ENCODE measurements at regions not wholly inside any gene's neighbourhood (a gene's known extent, or its start where the extent isn't known, plus 50 kb on each side); places are given as distances from the start of the nearest gene placed in this dataset.

GRCh38 chr18:41548521-41549260 is 406.3 kb upstream of the PIK3C3 start:
- TF ChIP-seq FOXM1 (IDR thresholded peaks at IDR 0.05; ENCODE audit: borderline replicate concordance) = no peak
- TF ChIP-seq SUZ12 (IDR thresholded peaks at IDR 0.05) = no peak
- TF ChIP-seq ELF4 (IDR thresholded peaks at IDR 0.05) = no peak
- no peak for TF ChIP-seq L3MBTL2 (conservative IDR thresholded peaks at IDR 0.05)
- TF ChIP-seq TARDBP (IDR thresholded peaks at IDR 0.05) = no peak
- no peak for TF ChIP-seq ZNF384 (IDR thresholded peaks at IDR 0.05)
- TF ChIP-seq BHLHE40 (IDR thresholded peaks at IDR 0.05; ENCODE audit: borderline replicate concordance) = no peak
- TF ChIP-seq SP1 (IDR thresholded peaks at IDR 0.05) = no peak
- no peak for TF ChIP-seq FOXK2 (IDR thresholded peaks at IDR 0.05)
- no peak for TF ChIP-seq PKNOX1 (IDR thresholded peaks at IDR 0.05)
- TF ChIP-seq ARNT (IDR thresholded peaks at IDR 0.05) = no peak
- no peak for TF ChIP-seq FOXA1 (IDR thresholded peaks at IDR 0.05)

Measured in HEK293T (cell line).